Stomach (tissue), 8 donors: ENCODE measurements at regions not wholly inside any gene's neighbourhood (a gene's known extent, or its start where the extent isn't known, plus 50 kb on each side); places are given as distances from the start of the nearest gene placed in this dataset.

Source experiments
- DNase-seq, 2 donors: peaks; one replicate each; pipeline versions ENCODE4 v3.0.0 to v3.0.0-alpha.2; 2013 to 2019
- H3K27ac ChIP-seq, 5 donors: fragments of 200-600 bp in 4 of 5; sonication (generic) in 4 of 5; one replicate each; pipeline ENCODE4 v1.5.1; 2013 to 2019; ENCODE audit warnings: mild to moderate bottlenecking in 1 of 5, moderate library complexity in 1 of 5
- H3K27me3 ChIP-seq, 3 donors: fragments of 200-600 bp; sonication (generic); one replicate each; pipeline ENCODE4 v1.5.1; 2017 to 2019; ENCODE audit warnings: mixed run types in 1 of 3
- H3K36me3 ChIP-seq, 4 donors: fragments of 200-600 bp; sonication (generic); 1 replicate in 3 of 4; 2 replicates in 1 of 4; pipeline ENCODE4 v1.5.1; 2016 to 2019
- H3K4me1 ChIP-seq, 4 donors: fragments of 200-600 bp; sonication (generic); one replicate each; pipeline ENCODE4 v1.5.1; 2016 to 2019
- H3K4me3 ChIP-seq, 4 donors: fragments of 200-600 bp; sonication (generic) in 3 of 4; one replicate each; pipeline ENCODE4 v1.5.1; 2016 to 2019; ENCODE audit warnings: mild to moderate bottlenecking in 1 of 4
- H3K9me3 ChIP-seq, 4 donors: fragments of 200-600 bp; sonication (generic); one replicate each; pipeline ENCODE4 v1.5.1; 2016 to 2019
- EP300 ChIP-seq: sonication (generic); formaldehyde crosslinking; IDR thresholded peaks from one replicate; pipeline ENCODE4 v1.6.1; 2017; ENCODE audit warnings: antibody characterized with exemption
- POLR2A ChIP-seq, 4 donors: fragments of 450-650 bp; IDR thresholded peaks; one replicate each; pipeline ENCODE4 v1.6.1; 2016; ENCODE audit warnings: antibody characterized with exemption in 4 of 4, control low read depth in 2 of 4, mild to moderate bottlenecking in 1 of 4, moderate library complexity in 1 of 4
- POLR2AphosphoS5 ChIP-seq, 3 donors: sonication (generic); formaldehyde crosslinking; IDR thresholded peaks; one replicate each; pipeline ENCODE4 v1.6.1; 2016; ENCODE audit warnings: antibody characterized with exemption in 3 of 3
- WGBS, 5 donors: extraction: QIAGEN DNeasy Blood & Tissue Kit in 3 of 5; methylation state at CpG; one replicate each; pipeline versions ENCODE4 v1.1.5 to v1.1.7; 2013 to 2018; 5-methylcytosine and 5-hydroxymethylcytosine counted together
- intact Hi-C: fragments of 100-400 bp; cut with DNase I; formaldehyde crosslinking; loops from one replicate; pipeline ENCODE4 v1.15.1; 2023; ENCODE audit warnings: low total_unique reads
- TF ChIP-seq, protein P1 (sequence below), 7 experiments: fragments of 450-650 bp in 4 of 7; fragments of 200-600 bp in 3 of 7; sonication (generic) in 3 of 7; IDR thresholded peaks; one replicate each; pipeline ENCODE4 v1.5.1; 2016 to 2019; ENCODE audit warnings: antibody characterized with exemption in 7 of 7, control low read depth in 2 of 7, mild to moderate bottlenecking in 1 of 7
- donor health status: healthy with polysubstance abuse.
- donor health status: Bipolar disorder and iron deficiency.
- donor health status: healthy.

DNA sequence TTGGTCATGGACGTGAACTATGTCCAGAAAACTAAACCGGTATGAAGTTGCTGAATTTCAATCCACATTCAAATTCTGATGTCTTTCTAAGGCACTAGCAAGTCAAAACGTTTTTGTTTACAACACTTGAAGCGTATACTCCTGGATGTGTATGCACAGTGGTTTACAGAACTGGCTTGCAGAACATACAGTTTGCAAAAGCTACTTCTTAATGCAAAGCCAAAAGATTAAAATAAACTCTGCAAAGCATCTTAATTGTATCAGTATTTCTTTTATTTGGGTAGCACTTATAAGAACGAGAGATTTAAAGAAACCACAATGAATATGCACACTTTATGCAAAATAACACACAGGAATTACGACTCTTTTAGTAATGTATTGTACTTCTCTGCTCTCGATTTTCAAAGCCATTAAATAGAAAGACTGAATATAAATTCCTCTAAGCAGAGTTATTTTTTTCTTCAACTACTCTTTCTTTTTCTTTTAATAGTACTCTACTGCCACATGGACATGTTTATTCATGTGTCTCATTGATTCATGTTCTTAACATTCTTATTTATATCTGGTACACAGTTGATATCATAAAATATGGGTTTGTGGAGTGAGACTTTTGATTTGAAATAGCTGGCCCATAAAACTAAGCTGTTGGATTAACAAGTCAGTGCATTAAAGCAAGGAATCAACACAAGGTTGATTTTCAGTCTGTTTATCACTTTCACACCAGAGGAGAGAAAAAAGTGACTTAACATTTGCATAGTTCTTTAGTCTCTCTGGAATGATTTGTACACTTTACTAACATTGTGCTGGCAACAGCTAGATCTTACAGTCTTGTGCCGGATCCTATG, 189.4 kb upstream of the STEAP4 start:
- DNase-seq, result no peak
- H3K4me3 ChIP-seq, result no peak overlapping the region
- WGBS, 5 donors, result 58 to 63% (median 61%) methylated on average over 8 of the region's 8 CpGs
- TF ChIP-seq POLR2A (IDR thresholded peaks at IDR 0.05), result no peak
- TF ChIP-seq POLR2AphosphoS5 (IDR thresholded peaks at IDR 0.05), result no peak
- TF ChIP-seq EP300, result no peak
- TF ChIP-seq, protein P1, sequence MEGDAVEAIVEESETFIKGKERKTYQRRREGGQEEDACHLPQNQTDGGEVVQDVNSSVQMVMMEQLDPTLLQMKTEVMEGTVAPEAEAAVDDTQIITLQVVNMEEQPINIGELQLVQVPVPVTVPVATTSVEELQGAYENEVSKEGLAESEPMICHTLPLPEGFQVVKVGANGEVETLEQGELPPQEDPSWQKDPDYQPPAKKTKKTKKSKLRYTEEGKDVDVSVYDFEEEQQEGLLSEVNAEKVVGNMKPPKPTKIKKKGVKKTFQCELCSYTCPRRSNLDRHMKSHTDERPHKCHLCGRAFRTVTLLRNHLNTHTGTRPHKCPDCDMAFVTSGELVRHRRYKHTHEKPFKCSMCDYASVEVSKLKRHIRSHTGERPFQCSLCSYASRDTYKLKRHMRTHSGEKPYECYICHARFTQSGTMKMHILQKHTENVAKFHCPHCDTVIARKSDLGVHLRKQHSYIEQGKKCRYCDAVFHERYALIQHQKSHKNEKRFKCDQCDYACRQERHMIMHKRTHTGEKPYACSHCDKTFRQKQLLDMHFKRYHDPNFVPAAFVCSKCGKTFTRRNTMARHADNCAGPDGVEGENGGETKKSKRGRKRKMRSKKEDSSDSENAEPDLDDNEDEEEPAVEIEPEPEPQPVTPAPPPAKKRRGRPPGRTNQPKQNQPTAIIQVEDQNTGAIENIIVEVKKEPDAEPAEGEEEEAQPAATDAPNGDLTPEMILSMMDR (IDR thresholded peaks at IDR 0.05), result no peak
- H3K4me1 ChIP-seq, result no peaks in the 10 kb centered on the region
- H3K27me3 ChIP-seq, result no peaks in the 10 kb centered on the region
- intact Hi-C loops, result no loop called here
- no peaks in the 10 kb centered on the region for H3K9me3 ChIP-seq
- H3K27ac ChIP-seq, result no peak overlapping the region
- no peaks in the 10 kb centered on the region for H3K36me3 ChIP-seq

GRCh38 chr7:88492153-88492552, 185.5 kb upstream of the STEAP4 start:
- H3K36me3 ChIP-seq, result no peaks in the 10 kb centered on the region
- no peak for TF ChIP-seq POLR2AphosphoS5 (IDR thresholded peaks at IDR 0.05)
- no peak for TF ChIP-seq EP300
- no peak for TF ChIP-seq POLR2A (IDR thresholded peaks at IDR 0.05)
- TF ChIP-seq, protein P1 (IDR thresholded peaks at IDR 0.05), result no peak
- H3K27me3 ChIP-seq, result no peaks in the 10 kb centered on the region
- H3K9me3 ChIP-seq, result no peaks in the 10 kb centered on the region
- no peaks in the 10 kb centered on the region for H3K4me1 ChIP-seq
- no peak overlapping the region for H3K27ac ChIP-seq
- intact Hi-C loops, result no loop called here
- H3K4me3 ChIP-seq, result no peak overlapping the region
- no peak for DNase-seq

- Histone ChIP-seq H3K4me3 (no peak overlapping the region), H3K27me3 (no peaks in the 10 kb centered on the region), H3K9me3 (no peaks in the 10 kb centered on the region), H3K27ac (no peak overlapping the region), H3K4me1 (no peaks in the 10 kb centered on the region), H3K36me3 (no peaks in the 10 kb centered on the region)
- DNase-seq, result no peak
- intact Hi-C loops, result no loop called here
- 78 to 89% (median 83%) methylated on average over 3 of the region's 3 CpGs for WGBS, 5 donors
- TF ChIP-seq EP300, result no peak
- TF ChIP-seq, protein P1 (IDR thresholded peaks at IDR 0.05), result no peak
- no peak for TF ChIP-seq POLR2AphosphoS5 (IDR thresholded peaks at IDR 0.05)
- no peak for TF ChIP-seq POLR2A (IDR thresholded peaks at IDR 0.05)
Measured at GRCh38 chr7:88490874-88491273, 184.2 kb upstream of the STEAP4 start.

DNA sequence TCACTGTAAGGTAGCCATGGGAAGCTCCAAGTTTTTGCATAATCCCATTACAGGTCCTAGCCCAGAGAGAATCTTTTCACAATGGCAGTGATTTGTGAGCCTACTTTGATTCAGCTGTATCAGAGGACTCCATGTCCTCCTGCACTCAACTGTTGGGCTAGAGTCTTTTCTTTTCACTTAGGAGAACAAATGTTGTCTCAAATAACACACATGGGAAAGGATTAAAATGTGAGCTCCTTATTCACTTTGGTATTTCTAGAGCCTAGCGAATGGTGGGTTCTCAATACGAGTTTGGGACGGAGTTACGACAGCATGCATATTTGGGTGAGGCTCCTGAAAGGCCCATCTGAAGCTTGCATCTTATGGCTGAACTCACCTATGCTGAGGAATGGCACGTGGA, 183.5 kb upstream of the STEAP4 start:
- H3K4me1 ChIP-seq, result no peaks in the 10 kb centered on the region
- intact Hi-C loops, result no loop called here
- DNase-seq, result no peak
- WGBS, 5 donors, result 87 to 89% (median 88%) methylated on average over 5 of the region's 5 CpGs
- no peaks in the 10 kb centered on the region for H3K9me3 ChIP-seq
- H3K4me3 ChIP-seq, result no peak overlapping the region
- no peak for TF ChIP-seq POLR2A (IDR thresholded peaks at IDR 0.05)
- TF ChIP-seq EP300, result no peak
- no peak for TF ChIP-seq POLR2AphosphoS5 (IDR thresholded peaks at IDR 0.05)
- TF ChIP-seq, protein P1 (IDR thresholded peaks at IDR 0.05), result no peak
- H3K27me3 ChIP-seq, result no peaks in the 10 kb centered on the region
- no peaks in the 10 kb centered on the region for H3K36me3 ChIP-seq
- no peak overlapping the region for H3K27ac ChIP-seq
